Ovary (tissue), 7 donors: ENCODE measurements at regions not wholly inside any gene's neighbourhood (a gene's known extent, or its start where the extent isn't known, plus 50 kb on each side); places are given as distances from the start of the nearest gene placed in this dataset.

Experiments
- DNase-seq, 5 donors: peaks; one replicate each; pipeline ENCODE4 v3.0.0-alpha.2; 2019 to 2020
- H3K27ac ChIP-seq, 2 donors: fragments of 200-600 bp; one replicate each; pipeline versions ENCODE4 v1.5.1 to v1.8.0; 2019 to 2022
- H3K27me3 ChIP-seq: fragments of 200-600 bp; one replicate; pipeline ENCODE4 v1.8.0; 2022
- H3K36me3 ChIP-seq: fragments of 200-600 bp; sonication (generic); one replicate; pipeline ENCODE4 v1.5.1; 2019
- H3K4me1 ChIP-seq: one replicate; pipeline ENCODE4 v1.8.1; 2013; ENCODE audit warnings: mild to moderate bottlenecking, moderate library complexity; ENCODE audit not compliant: insufficient read depth
- H3K4me3 ChIP-seq: fragments of 200-600 bp; sonication (generic); one replicate; pipeline ENCODE4 v1.5.1; 2017
- H3K9me3 ChIP-seq, 2 donors: fragments of 200-600 bp in 1 of 2; sonication (generic) in 1 of 2; one replicate each; pipeline versions ENCODE4 v1.5.1 to v1.8.1; 2013 to 2019; ENCODE audit warnings: mild to moderate bottlenecking in 1 of 2, moderate library complexity in 1 of 2
- EP300 ChIP-seq: sonication (generic); formaldehyde crosslinking; IDR thresholded peaks from one replicate; pipeline ENCODE4 v1.6.1; 2017; ENCODE audit warnings: antibody characterized with exemption
- POLR2A ChIP-seq: fragments of 450-650 bp; IDR thresholded peaks from one replicate; pipeline ENCODE4 v1.6.1; 2017; ENCODE audit warnings: antibody characterized with exemption, mild to moderate bottlenecking, moderate library complexity
- WGBS, 3 donors: extraction: QIAGEN DNeasy Blood & Tissue Kit in 1 of 3; methylation state at CpG; one replicate each; pipeline versions ENCODE4 v1.1.5 to v1.1.7; 2013 to 2017; 5-methylcytosine and 5-hydroxymethylcytosine counted together
- intact Hi-C, 4 donors: fragments of 100-400 bp; cut with DNase I; formaldehyde crosslinking; loops; one replicate each; pipeline versions ENCODE4 v1.11.0 to v1.15.1; 2022 to 2023
- TF ChIP-seq, protein P1 (sequence below), 3 donors: fragments of 450-650 bp in 2 of 3; fragments of 200-600 bp in 1 of 3; IDR thresholded peaks; one replicate each; pipeline versions ENCODE4 v1.5.1 to v1.8.0; 2016 to 2022; ENCODE audit warnings: antibody characterized with exemption in 3 of 3, mild to moderate bottlenecking in 1 of 3
- donor health status: DM: no; HTN: no; CAD: no; lungs with moderate emphysema.
- donor health status: DM: no; HTN: no; CAD: no.
- donor health status: Bipolar disorder and iron deficiency.
- donor health status: DM: no; HTN: no; CAD: no.
- donor health status: DM: yes; HTN: yes; CAD: no.

GRCh38 chr13:106361621-106362020 lies 173.8 kb downstream of the EFNB2 start:
- no peak for DNase-seq
- Histone ChIP-seq H3K27me3 (no peaks in the 10 kb centered on the region), H3K4me3 (no peak overlapping the region), H3K4me1 (no peaks in the 10 kb centered on the region), H3K36me3 (no peaks in the 10 kb centered on the region), H3K27ac (no peak overlapping the region), H3K9me3 (no peaks in the 10 kb centered on the region)
- TF ChIP-seq, protein P1, sequence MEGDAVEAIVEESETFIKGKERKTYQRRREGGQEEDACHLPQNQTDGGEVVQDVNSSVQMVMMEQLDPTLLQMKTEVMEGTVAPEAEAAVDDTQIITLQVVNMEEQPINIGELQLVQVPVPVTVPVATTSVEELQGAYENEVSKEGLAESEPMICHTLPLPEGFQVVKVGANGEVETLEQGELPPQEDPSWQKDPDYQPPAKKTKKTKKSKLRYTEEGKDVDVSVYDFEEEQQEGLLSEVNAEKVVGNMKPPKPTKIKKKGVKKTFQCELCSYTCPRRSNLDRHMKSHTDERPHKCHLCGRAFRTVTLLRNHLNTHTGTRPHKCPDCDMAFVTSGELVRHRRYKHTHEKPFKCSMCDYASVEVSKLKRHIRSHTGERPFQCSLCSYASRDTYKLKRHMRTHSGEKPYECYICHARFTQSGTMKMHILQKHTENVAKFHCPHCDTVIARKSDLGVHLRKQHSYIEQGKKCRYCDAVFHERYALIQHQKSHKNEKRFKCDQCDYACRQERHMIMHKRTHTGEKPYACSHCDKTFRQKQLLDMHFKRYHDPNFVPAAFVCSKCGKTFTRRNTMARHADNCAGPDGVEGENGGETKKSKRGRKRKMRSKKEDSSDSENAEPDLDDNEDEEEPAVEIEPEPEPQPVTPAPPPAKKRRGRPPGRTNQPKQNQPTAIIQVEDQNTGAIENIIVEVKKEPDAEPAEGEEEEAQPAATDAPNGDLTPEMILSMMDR (IDR thresholded peaks at IDR 0.05) = no peak
- TF ChIP-seq EP300 (no peak), POLR2A (no peak)
- WGBS, 3 donors = 81 to 89% (median 84%) methylated on average over 2 of the region's 2 CpGs
- intact Hi-C loops = no loop called here

GRCh38 chr13:106357198-106357597 lies 178.3 kb downstream of the EFNB2 start:
- H3K4me1 ChIP-seq = no peaks in the 10 kb centered on the region
- intact Hi-C loops = no loop called here
- no peak for DNase-seq
- no peak overlapping the region for H3K27ac ChIP-seq
- H3K27me3 ChIP-seq = no peaks in the 10 kb centered on the region
- no peaks in the 10 kb centered on the region for H3K36me3 ChIP-seq
- no peak for TF ChIP-seq POLR2A
- no peak for TF ChIP-seq EP300
- TF ChIP-seq, protein P1 (IDR thresholded peaks at IDR 0.05) = no peak
- no peak overlapping the region for H3K4me3 ChIP-seq
- WGBS, 3 donors = 2 to 8% (median 2%) methylated on average over 2 of the region's 2 CpGs
- H3K9me3 ChIP-seq = no peaks in the 10 kb centered on the region

DNA sequence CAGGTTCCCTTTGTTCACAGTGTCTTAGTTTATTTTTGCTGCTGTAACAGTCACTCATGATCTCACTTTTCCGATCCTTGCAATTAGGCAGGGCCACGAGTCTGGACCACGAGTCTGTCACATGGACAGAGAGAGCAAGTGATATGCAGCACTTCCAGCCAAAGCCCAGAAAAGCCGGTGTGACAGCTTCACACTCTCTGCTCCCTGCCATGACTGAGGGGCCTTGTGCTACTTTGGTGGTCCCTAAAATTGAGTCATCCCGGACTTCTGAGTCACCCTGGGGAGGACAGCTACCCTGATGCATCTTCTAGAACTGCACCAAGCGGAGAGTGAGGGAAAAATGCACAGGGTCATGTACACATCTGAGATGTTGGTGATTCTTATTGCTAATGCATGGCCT lies 179.6 kb downstream of the EFNB2 start:
- DNase-seq = no peak
- 88 to 92% (median 91%) methylated on average over 6 of the region's 6 CpGs for WGBS, 3 donors
- intact Hi-C loops = no loop called here

GRCh38 chr13:106354961-106355360 lies 180.5 kb downstream of the EFNB2 start:
- intact Hi-C loops = no loop called here
- Histone ChIP-seq H3K9me3 (no peaks in the 10 kb centered on the region), H3K36me3 (no peaks in the 10 kb centered on the region), H3K27me3 (no peaks in the 10 kb centered on the region), H3K4me3 (no peak overlapping the region), H3K27ac (no peak overlapping the region), H3K4me1 (no peaks in the 10 kb centered on the region)
- TF ChIP-seq POLR2A (no peak), EP300 (no peak)
- TF ChIP-seq, protein P1 (IDR thresholded peaks at IDR 0.05) = no peak
- no peak for DNase-seq
- 95 to 100% (median 96%) methylated on average over 3 of the region's 3 CpGs for WGBS, 3 donors

More for the DNA sequence above, 179.6 kb downstream of the EFNB2 start:
- Histone ChIP-seq H3K4me1 (no peaks in the 10 kb centered on the region), H3K36me3 (no peaks in the 10 kb centered on the region), H3K9me3 (no peaks in the 10 kb centered on the region), H3K27ac (no peak overlapping the region), H3K27me3 (no peaks in the 10 kb centered on the region), H3K4me3 (no peak overlapping the region)
- TF ChIP-seq EP300 (no peak), POLR2A (no peak)
- TF ChIP-seq, protein P1 (IDR thresholded peaks at IDR 0.05) = no peak

DNA sequence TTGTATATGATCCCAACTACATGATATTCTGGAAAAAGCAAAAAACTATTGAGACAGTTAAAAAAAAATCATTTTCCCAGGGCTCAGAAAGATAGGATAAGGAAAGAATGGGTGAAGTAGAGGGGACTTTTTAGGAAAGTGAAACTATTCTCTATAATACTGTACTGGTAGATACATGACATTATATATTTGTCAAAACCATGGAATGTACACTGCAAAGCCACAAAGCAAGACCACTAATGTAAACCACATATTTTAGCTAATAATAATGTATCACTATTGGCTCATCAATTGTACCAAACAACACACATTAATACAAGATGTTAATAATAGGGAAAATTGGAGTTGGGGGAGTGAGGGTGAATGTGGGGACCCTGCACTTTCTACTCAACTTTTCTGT lies 182.6 kb downstream of the EFNB2 start:
- Histone ChIP-seq H3K27me3 (no peaks in the 10 kb centered on the region), H3K4me3 (no peak overlapping the region), H3K9me3 (no peaks in the 10 kb centered on the region), H3K27ac (no peak overlapping the region), H3K4me1 (no peaks in the 10 kb centered on the region), H3K36me3 (no peaks in the 10 kb centered on the region)
- DNase-seq = no peak
- intact Hi-C loops = no loop called here
- no peak for TF ChIP-seq POLR2A
- TF ChIP-seq, protein P1 (IDR thresholded peaks at IDR 0.05) = no peak
- TF ChIP-seq EP300 = no peak
